GM18951 (cell line): ENCODE measurements at regions not wholly inside any gene's neighbourhood (a gene's known extent, or its start where the extent isn't known, plus 50 kb on each side); places are given as distances from the start of the nearest gene placed in this dataset.

Experiments
- POLR2A ChIP-seq: IDR thresholded peaks from 4 replicates; pipeline ENCODE4 v1.6.1; 2011; ENCODE audit warnings: mild to moderate bottlenecking; ENCODE audit not compliant: insufficient read length, insufficient read depth; ENCODE audit errors: extremely low read depth
- in situ Hi-C: fragments of 300-500 bp; cut with MboI; formaldehyde crosslinking; loops from one replicate; pipeline ENCODE4 v1.12.0; 2022; ENCODE audit warnings: low sequenced_read_pairs, mixed read lengths, inconsistent platforms; ENCODE audit not compliant: unreplicated experiment

GRCh38 chr9:13447843-13448422, 168.4 kb upstream of the MPDZ start:
- in situ Hi-C loops = loop anchor here (25.0 kb wide), 1 partner anchor 914 kb away; no protein-coding TSS in a partner anchor
- no peak for TF ChIP-seq POLR2A

GRCh38 chr9:13446938-13447842, 167.7 kb upstream of the MPDZ start:
- TF ChIP-seq POLR2A = no peak
- in situ Hi-C loops = loop anchor here (25.0 kb wide), 1 partner anchor 915 kb away; no protein-coding TSS in a partner anchor

DNA sequence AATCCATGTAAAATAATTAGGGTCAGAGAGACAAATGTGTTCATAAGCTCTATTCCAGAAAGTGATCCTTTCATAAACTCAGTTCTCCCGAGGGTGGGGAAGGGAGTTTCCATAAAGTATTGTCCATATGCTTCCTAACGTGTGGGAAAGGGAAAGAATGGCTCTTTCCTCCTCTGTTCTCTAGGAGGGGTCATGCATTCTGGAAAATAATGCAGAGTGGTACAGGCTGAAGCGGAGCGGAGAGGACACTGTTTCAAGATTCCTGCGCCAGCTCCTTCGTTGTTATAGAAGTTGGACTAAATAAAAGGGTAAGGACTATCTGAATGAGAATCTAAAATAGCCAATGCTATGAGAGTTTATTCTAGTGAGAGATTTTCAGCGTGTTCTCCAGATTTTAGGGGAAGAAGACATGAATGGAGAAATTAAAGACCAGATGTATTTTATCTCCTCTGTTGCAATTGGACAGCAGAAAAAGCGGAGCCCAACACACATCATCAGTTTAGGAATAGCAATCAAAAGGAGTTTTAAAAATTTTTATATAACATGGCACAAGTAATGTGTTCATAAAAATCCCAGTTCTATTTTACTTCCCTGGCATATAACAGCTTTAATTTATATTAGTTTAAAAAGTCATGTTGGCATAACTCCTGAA, 166.9 kb upstream of the MPDZ start:
- no peak for TF ChIP-seq POLR2A

GRCh38 chr9:13445103-13445500, 165.6 kb upstream of the MPDZ start:
- no peak for TF ChIP-seq POLR2A
- in situ Hi-C loops = loop anchor here (25.0 kb wide), 1 partner anchor 917 kb away; no protein-coding TSS in a partner anchor

More for the DNA sequence above, 166.9 kb upstream of the MPDZ start:
- in situ Hi-C loops = loop anchor here (25.0 kb wide), 1 partner anchor 916 kb away; no protein-coding TSS in a partner anchor

DNA sequence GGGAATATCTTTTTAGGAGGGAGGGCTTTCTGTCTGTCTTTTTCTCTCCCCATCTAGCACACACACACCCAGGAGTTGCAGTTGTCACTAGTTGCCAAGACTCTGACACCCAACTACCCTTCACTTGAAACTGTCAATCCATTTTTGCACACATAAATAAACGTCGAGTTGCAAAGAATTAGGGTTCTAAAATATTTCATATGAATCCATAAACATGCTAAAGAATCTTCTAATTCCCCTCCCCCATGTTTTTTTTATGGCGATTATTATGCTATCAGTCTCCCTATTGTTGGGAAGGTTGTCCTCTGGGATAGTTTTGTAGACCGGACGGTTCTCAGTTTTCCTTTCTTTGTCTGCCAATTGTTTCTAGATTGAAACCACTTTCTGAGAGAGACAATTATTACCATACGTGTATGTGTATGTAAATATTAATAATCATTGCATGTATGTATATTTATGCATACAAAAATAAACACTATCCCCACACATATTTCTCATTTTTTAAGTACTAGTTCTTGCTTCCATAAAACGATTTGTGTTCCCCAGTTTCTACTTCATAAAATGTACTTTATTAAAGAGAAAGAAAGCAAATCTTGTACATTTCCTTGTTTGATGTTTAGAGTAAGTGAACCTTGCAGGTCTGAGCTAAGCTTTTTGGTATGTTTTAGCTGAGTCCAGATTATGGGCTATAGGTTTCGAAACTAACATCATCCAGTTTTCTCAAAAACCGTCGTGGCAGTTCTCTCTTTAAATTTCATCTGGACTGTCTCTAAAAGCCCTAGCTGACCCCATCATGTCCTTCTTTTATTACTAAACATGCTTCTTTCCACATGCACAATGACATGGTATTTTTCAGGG, 165.0 kb upstream of the MPDZ start:
- in situ Hi-C loops = loop anchor here (25.0 kb wide), 1 partner anchor 918 kb away; no protein-coding TSS in a partner anchor
- TF ChIP-seq POLR2A = no peak

DNA sequence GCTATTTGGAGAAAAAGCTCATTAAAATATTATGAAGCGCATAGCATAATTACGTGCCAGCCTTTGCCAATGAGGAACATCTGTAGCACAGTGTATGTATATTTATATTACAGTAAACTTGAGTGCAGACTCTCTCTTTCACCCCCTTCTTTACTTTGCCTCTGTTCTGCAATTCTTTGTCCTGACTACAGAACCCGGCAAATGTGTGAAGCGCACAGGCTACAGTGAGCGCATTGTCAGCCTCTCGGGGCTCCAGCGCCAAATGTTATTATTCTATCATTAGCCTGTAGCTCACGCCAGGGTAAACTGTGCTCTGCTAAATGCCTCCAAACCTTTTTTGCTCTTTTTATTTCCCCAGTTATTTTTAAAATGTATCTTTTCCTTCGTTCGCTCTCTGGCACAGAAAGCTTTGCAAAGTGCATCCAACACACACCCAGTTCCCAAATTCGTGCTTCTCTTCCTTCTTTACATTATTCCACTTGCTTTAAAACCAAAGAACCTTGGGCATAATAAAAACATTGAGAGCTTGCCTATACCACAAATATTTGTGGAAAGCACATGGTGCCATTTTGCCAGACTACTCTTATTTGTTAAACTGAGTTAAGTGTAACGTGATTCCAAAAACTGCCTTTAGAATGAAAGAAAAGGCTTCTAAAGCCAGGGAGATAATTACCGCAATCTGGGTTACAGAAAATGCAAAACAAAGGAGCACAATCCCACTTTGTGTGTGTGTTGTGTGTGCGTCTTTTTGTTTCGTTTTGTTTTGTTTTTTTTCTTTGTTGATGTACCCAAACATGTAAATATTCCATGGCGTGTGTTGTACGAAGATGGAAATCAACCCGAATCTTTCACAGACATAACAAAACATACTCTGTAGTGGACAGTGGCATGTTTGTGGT, 164.1 kb upstream of the MPDZ start:
- in situ Hi-C loops = loop anchor here (25.0 kb wide), 1 partner anchor 919 kb away; no protein-coding TSS in a partner anchor
- no peak for TF ChIP-seq POLR2A

DNA sequence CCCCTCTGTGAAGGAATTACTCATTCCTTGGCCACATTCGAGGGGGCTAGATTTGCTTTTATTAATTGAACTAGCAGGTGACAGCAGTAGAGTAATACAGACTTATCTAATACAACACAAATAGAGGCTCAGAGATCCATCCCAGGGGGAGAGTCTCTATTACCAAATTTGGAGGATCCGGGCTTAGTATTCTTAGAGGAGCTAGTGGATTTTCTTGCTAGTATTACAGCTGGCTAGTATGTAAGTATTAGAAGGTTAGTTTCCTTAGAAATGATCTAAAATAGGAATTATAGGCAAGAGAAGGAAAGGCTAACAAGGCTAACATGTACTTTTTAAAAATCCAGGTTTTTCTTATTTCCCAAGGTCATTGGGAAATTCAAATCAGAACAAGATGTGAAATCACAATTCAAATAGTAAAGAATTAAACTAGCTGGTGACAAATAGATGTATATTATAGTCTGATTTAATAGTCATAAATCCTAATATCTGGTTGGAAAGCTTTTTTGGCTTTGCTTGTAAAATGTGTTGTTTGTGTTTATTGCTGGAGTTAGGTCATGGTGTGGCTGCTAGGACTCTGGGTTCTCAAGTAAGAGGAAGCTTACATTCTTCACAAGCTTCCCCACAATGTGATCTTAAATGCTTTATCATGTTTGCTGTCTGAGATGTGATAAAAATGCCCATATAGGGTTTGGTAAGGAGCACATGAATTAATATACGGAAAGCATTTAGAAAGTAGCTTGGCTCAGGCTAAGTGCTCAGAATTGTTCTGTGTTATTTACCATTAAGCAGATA, 160.4 kb upstream of the MPDZ start:
- in situ Hi-C loops = loop anchor here (25.0 kb wide), 1 partner anchor 922 kb away; no protein-coding TSS in a partner anchor
- TF ChIP-seq POLR2A = no peak

DNA sequence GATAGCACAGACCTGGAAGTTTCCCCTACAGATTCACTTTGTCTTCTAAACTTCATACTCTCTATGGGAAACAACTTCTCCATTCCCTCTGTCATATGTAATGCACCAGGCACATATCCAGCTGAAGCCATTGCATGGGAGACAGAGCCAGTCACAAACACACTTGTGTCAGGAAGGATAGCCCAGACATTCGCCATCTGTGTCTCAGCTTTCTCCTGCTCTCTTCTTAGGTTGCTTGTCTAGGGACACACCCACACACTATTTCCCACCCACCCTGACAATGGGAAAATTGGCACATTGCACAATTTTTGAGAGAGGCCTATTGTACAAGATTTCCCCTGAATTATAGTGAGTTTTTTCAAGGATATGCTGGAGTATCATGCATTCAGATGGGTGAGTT, 158.4 kb upstream of the MPDZ start:
- in situ Hi-C loops = loop anchor here (25.0 kb wide), 1 partner anchor 924 kb away; no protein-coding TSS in a partner anchor
- no peak for TF ChIP-seq POLR2A

DNA sequence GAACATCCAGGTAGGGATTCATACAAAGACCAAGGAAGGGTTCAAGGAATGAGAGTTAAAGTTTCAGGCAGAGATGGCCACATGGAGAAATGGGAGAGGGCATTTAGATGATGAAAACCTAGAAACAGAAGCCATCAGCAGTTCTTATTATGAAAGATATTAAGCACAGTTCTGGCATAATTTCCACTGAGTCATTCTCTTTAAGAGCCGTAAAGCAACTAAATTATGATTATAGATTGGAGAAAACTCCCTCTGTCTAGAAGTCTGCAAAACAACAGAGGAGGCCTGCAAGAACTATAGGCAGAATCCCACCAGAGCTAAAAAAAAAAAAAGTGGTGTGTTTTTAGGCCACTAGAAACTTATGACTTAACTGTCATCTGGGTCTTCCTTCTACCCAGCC, 157.1 kb upstream of the MPDZ start:
- no peak for TF ChIP-seq POLR2A
- in situ Hi-C loops = loop anchor here (25.0 kb wide), 1 partner anchor 926 kb away; no protein-coding TSS in a partner anchor

- in situ Hi-C loops = loop anchor here (25.0 kb wide), 1 partner anchor 929 kb away; no protein-coding TSS in a partner anchor
Observed at GRCh38 chr9:13433453-13433852, 154.0 kb upstream of the MPDZ start.

- in situ Hi-C loops = loop anchor here (25.0 kb wide), 1 partner anchor 929 kb away; no protein-coding TSS in a partner anchor
- no peak for TF ChIP-seq POLR2A
Observed at GRCh38 chr9:13432904-13433303, 153.4 kb upstream of the MPDZ start.
